H9 (cell line): ENCODE measurements at regions not wholly inside any gene's neighbourhood (a gene's known extent, or its start where the extent isn't known, plus 50 kb on each side); places are given as distances from the start of the nearest gene placed in this dataset.
A peak's percentile ranks its signal among the peaks of the same experiment; 100 is the strongest.

Source experiments
- DNase-seq: peaks from one replicate; pipeline ENCODE4 v3.0.0-alpha.2; 2017
- H2AFZ ChIP-seq: one replicate; pipeline ENCODE4 v1.6.1; 2013; ENCODE audit warnings: mild to moderate bottlenecking, low read length, control low read depth, moderate library complexity
- H2AK5ac ChIP-seq: 2 replicates; pipeline ENCODE4 v1.6.1; 2013; ENCODE audit warnings: low read length, control low read depth, mixed read lengths; ENCODE audit not compliant: insufficient read length
- H2BK120ac ChIP-seq: one replicate; pipeline ENCODE4 v1.6.1; 2013; ENCODE audit warnings: low read depth, mild to moderate bottlenecking, low read length, control low read depth, inconsistent platforms; ENCODE audit not compliant: poor library complexity, severe bottlenecking
- H2BK12ac ChIP-seq: 2 replicates; pipeline ENCODE4 v1.6.1; 2013; ENCODE audit warnings: low read length, control low read depth, mixed read lengths, low read depth; ENCODE audit not compliant: insufficient read length
- H2BK15ac ChIP-seq: 2 replicates; pipeline ENCODE4 v1.6.1; 2013; ENCODE audit warnings: low read depth, low read length, control low read depth
- H2BK20ac ChIP-seq: one replicate; pipeline ENCODE4 v1.6.1; 2013; ENCODE audit warnings: low read depth, mild to moderate bottlenecking, low read length, control low read depth, inconsistent platforms; ENCODE audit not compliant: poor library complexity, severe bottlenecking
- H2BK5ac ChIP-seq: 2 replicates; pipeline ENCODE4 v1.6.1; 2013; ENCODE audit warnings: low read length, control low read depth, mixed read lengths; ENCODE audit not compliant: insufficient read length
- H3K14ac ChIP-seq: 2 replicates; pipeline ENCODE4 v1.6.1; 2013; ENCODE audit warnings: low read length, control low read depth; ENCODE audit not compliant: insufficient read depth
- H3K18ac ChIP-seq: 2 replicates; pipeline ENCODE4 v1.6.1; 2013; ENCODE audit warnings: low read depth, mild to moderate bottlenecking, mixed read lengths, low read length, control low read depth; ENCODE audit not compliant: insufficient read length
- H3K23ac ChIP-seq: 2 replicates; pipeline ENCODE4 v1.6.1; 2013; ENCODE audit warnings: low read length, control low read depth, mixed read lengths, low read depth; ENCODE audit not compliant: insufficient read length
- H3K23me2 ChIP-seq: 2 replicates; pipeline ENCODE4 v1.6.1; 2013; ENCODE audit warnings: low read depth, mild to moderate bottlenecking, mixed read lengths, low read length, control low read depth; ENCODE audit not compliant: insufficient read length, poor library complexity, severe bottlenecking
- H3K27ac ChIP-seq: 2 replicates; pipeline ENCODE4 v1.5.1; 2013; ENCODE audit warnings: low read length, control low read depth, mixed read lengths, low read depth; ENCODE audit not compliant: insufficient read length
- H3K27me3 ChIP-seq: 2 replicates; pipeline ENCODE4 v1.6.1; 2013; ENCODE audit warnings: low read length, control low read depth, inconsistent platforms; ENCODE audit not compliant: insufficient read depth
- H3K4ac ChIP-seq: 2 replicates; pipeline ENCODE4 v1.6.1; 2013; ENCODE audit warnings: low read depth, mild to moderate bottlenecking, control low read depth, inconsistent platforms, low read length, moderate library complexity
- H3K4me1 ChIP-seq: 2 replicates; pipeline ENCODE4 v1.6.1; 2013; ENCODE audit warnings: low read length, control low read depth, inconsistent platforms; ENCODE audit not compliant: insufficient read depth
- H3K4me2 ChIP-seq: 2 replicates; pipeline ENCODE4 v1.6.1; 2013; ENCODE audit warnings: low read length, control low read depth, mixed read lengths; ENCODE audit not compliant: insufficient read length, insufficient read depth
- H3K56ac ChIP-seq: 2 replicates; pipeline ENCODE4 v1.6.1; 2013; ENCODE audit warnings: low read depth, mild to moderate bottlenecking, mixed read lengths, low read length, control low read depth; ENCODE audit not compliant: insufficient read length
- H3K79me1 ChIP-seq: 2 replicates; pipeline ENCODE4 v1.6.1; 2013; ENCODE audit warnings: low read depth, mild to moderate bottlenecking, moderate library complexity, low read length, control low read depth, inconsistent platforms; ENCODE audit not compliant: insufficient read depth, poor library complexity, severe bottlenecking
- H3K79me2 ChIP-seq: 2 replicates; pipeline ENCODE4 v1.6.1; 2013; ENCODE audit warnings: low read length, control low read depth, inconsistent platforms; ENCODE audit not compliant: insufficient read depth
- H3K9ac ChIP-seq: 2 replicates; pipeline ENCODE4 v1.6.1; 2013; ENCODE audit warnings: low read length, control low read depth, mixed read lengths; ENCODE audit not compliant: insufficient read length; ENCODE audit errors: extremely low read depth
- H3K9me3 ChIP-seq: one replicate; pipeline ENCODE4 v1.6.1; 2013; ENCODE audit warnings: low read depth, low read length, inconsistent platforms; ENCODE audit not compliant: control insufficient read depth
- H3T11ph ChIP-seq: one replicate; pipeline ENCODE4 v1.6.1; 2013; ENCODE audit warnings: mild to moderate bottlenecking, low read length, control low read depth, inconsistent platforms
- H4K20me1 ChIP-seq: one replicate; pipeline ENCODE4 v1.6.1; 2013; ENCODE audit not compliant: control insufficient read depth, insufficient read length, insufficient read depth
- H4K5ac ChIP-seq: 2 replicates; pipeline ENCODE4 v1.6.1; 2013; ENCODE audit warnings: low read depth, mild to moderate bottlenecking, mixed read lengths, low read length, control low read depth; ENCODE audit not compliant: insufficient read length
- H4K8ac ChIP-seq: replicated peaks from 2 replicates; pipeline ENCODE4 v1.6.1; 2013; ENCODE audit warnings: low read length, control low read depth, mixed read lengths, low read depth; ENCODE audit not compliant: insufficient read length
- H4K91ac ChIP-seq: 2 replicates; pipeline ENCODE4 v1.6.1; 2013; ENCODE audit warnings: low read depth, mild to moderate bottlenecking, moderate library complexity, mixed read lengths, low read length, control low read depth; ENCODE audit not compliant: insufficient read length
- H3K27ac Mint-ChIP-seq, 3 experiments: 2 replicates in 2 of 3; 3 replicates in 1 of 3; pipeline ENCODE4 v1.8.0; 2020 to 2021; ENCODE audit warnings: mixed read lengths in 3 of 3, mild to moderate bottlenecking in 1 of 3, moderate library complexity in 1 of 3
- H3K27me3 Mint-ChIP-seq: 2 replicates; pipeline ENCODE4 v1.8.0; 2021; ENCODE audit warnings: low read depth, mild to moderate bottlenecking, moderate library complexity, mixed read lengths
- H3K36me3 Mint-ChIP-seq, 3 experiments: 2 replicates in 2 of 3; 3 replicates in 1 of 3; pipeline ENCODE4 v1.8.0; 2020 to 2021; ENCODE audit warnings: low read depth in 3 of 3, mixed read lengths in 3 of 3; ENCODE audit not compliant: insufficient read depth in 1 of 3
- H3K4me1 Mint-ChIP-seq, 2 experiments: 2 replicates each; pipeline ENCODE4 v1.8.0; 2020; ENCODE audit warnings: mixed read lengths in 2 of 2
- H3K4me3 Mint-ChIP-seq, 2 experiments: 2 replicates in 1 of 2; 3 replicates in 1 of 2; pipeline ENCODE4 v1.8.0; 2020 to 2021; ENCODE audit warnings: mild to moderate bottlenecking in 2 of 2, mixed read lengths in 2 of 2, moderate library complexity in 1 of 2
- H3K9me3 Mint-ChIP-seq, 2 experiments: 2 replicates in 1 of 2; 3 replicates in 1 of 2; pipeline ENCODE4 v1.8.0; 2020; ENCODE audit warnings: mild to moderate bottlenecking in 2 of 2, mixed read lengths in 2 of 2, moderate library complexity in 1 of 2
- CTCF ChIP-seq: fragments of 200-600 bp; sonication (generic); conservative IDR thresholded peaks from 3 replicates; pipeline ENCODE4 v1.8.0; 2021; ENCODE audit warnings: antibody characterized with exemption, mild to moderate bottlenecking
- WGBS: extraction: QIAGEN DNeasy Blood & Tissue Kit; methylation state at CpG from one replicate; pipeline ENCODE4 v1.1.7; 2013; ENCODE audit warnings: missing lambda C conversion rate, low lambda C conversion rate, mixed read lengths; ENCODE audit not compliant: insufficient read length; ENCODE audit errors: extremely low coverage; 5-methylcytosine and 5-hydroxymethylcytosine counted together

DNA sequence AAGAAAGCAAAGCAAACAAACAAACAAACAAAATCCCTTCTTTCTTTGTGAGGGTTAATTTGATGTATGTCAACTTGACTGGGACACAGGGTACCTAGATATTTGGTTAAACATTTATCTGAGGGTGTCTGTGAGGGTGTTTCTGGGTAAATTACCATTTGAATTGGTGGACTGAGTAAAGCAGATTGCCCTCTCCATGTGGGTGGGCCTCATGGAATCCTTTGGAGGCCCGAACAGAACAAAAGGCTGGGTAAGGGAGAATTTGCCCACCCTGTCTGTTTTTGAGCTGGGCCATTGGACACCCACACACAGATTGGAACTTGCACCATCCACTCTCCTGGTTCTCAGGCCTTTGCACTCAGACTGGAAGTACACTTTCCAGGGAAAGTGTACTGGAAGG is 628.8 kb upstream of the CITED2 start:
- H3K9ac ChIP-seq, result no peak overlapping the region
- no peak overlapping the region for H2AFZ ChIP-seq
- no peaks in the 10 kb centered on the region for H3K4me1 ChIP-seq
- no peak overlapping the region for H3K27ac ChIP-seq
- no peaks in the 10 kb centered on the region for H3K27me3 ChIP-seq
- H3K79me1 ChIP-seq, result no peaks in the 10 kb centered on the region
- no peak overlapping the region for H3K14ac ChIP-seq
- no peak overlapping the region for H3K4ac ChIP-seq
- H2BK5ac ChIP-seq, result no peak overlapping the region
- H2BK12ac ChIP-seq, result no peak overlapping the region
- no peak overlapping the region for H4K8ac ChIP-seq
- H2BK20ac ChIP-seq, result no peak overlapping the region
- no peak overlapping the region for H3K23ac ChIP-seq
- peaks cover 10% of the 10 kb centered on the region in 2 experiments for H3K9me3 Mint-ChIP-seq
- no CpG with 5 or more reads among the region's 1 CpG for WGBS
- no peak overlapping the region for H3K4me2 ChIP-seq
- no peak overlapping the region for H4K91ac ChIP-seq
- DNase-seq, result no peak
- no peak overlapping the region for H2BK15ac ChIP-seq
- no peaks in the 10 kb centered on the region for H4K20me1 ChIP-seq
- no peak overlapping the region for H3T11ph ChIP-seq
- H3K4me1 Mint-ChIP-seq, result peaks cover 13 to 16% of the 10 kb centered on the region in 2 experiments
- H3K27ac Mint-ChIP-seq, result peak overlapping the region in 2 of 3 experiments; percentile 34 to 44; a peak in 3 of 7 replicates
- H3K36me3 Mint-ChIP-seq, result peaks cover 0 to 21% (median 0%) of the 10 kb centered on the region in 3 experiments; a peak in 3 of 7 replicates
- no peaks in the 10 kb centered on the region for H3K79me2 ChIP-seq
- no peak overlapping the region for H3K4me3 Mint-ChIP-seq
- no peaks in the 10 kb centered on the region for H3K9me3 ChIP-seq
- H3K18ac ChIP-seq, result no peak overlapping the region
- no peak overlapping the region for H2AK5ac ChIP-seq
- H3K23me2 ChIP-seq, result no peaks in the 10 kb centered on the region
- no peak for TF ChIP-seq CTCF
- H3K56ac ChIP-seq, result no peak overlapping the region
- no peak overlapping the region for H4K5ac ChIP-seq
- H2BK120ac ChIP-seq, result no peak overlapping the region
- no peaks in the 10 kb centered on the region for H3K27me3 Mint-ChIP-seq
